B cell (primary cell): ENCODE measurements at regions not wholly inside any gene's neighbourhood (a gene's known extent, or its start where the extent isn't known, plus 50 kb on each side); places are given as distances from the start of the nearest gene placed in this dataset.

Experiments used
- ATAC-seq: fragments of 200-7000 bp; cut with Tn5 transposase; one replicate; pipeline ENCODE4 v1.10.0; 2021; ENCODE audit warnings: low read depth, mild to moderate bottlenecking, moderate number of reproducible peaks, moderate library complexity
- CTCF ChIA-PET: fragments of 350-600 bp; sonication (Branson Sonifier 250); formaldehyde crosslinking; loops from one replicate; lab custom pipeline; 2021; ENCODE audit warnings: antibody characterized with exemption, inconsistent platforms; lab: Charles Lee
- POLR2A ChIA-PET: fragments of 350-600 bp; sonication (Branson Sonifier 250); formaldehyde crosslinking; loops from one replicate; lab custom pipeline; 2021; ENCODE audit warnings: antibody characterized with exemption; lab: Charles Lee
- DNase-seq: peaks from one replicate; pipeline ENCODE4 v3.0.0; 2013
- H2AFZ ChIP-seq: 2 replicates; pipeline ENCODE4 v1.6.1; 2012; ENCODE audit warnings: mild to moderate bottlenecking, low read depth, low read length; ENCODE audit not compliant: insufficient read depth, poor library complexity, severe bottlenecking
- H3K27ac ChIP-seq, 2 donors: 1 replicate in 1 of 2; 2 replicates in 1 of 2; pipeline ENCODE4 v1.5.1; 2012 to 2013; ENCODE audit warnings: low read length in 2 of 2, mild to moderate bottlenecking in 2 of 2, moderate library complexity in 1 of 2
- H3K27me3 ChIP-seq, 4 experiments: fragments of 200-600 bp in 1 of 4; sonication (generic) in 1 of 4; replicated peaks in 1 of 4; 1 replicate in 2 of 4; 2 replicates in 2 of 4; pipeline versions ENCODE4 v1.6.1 to v1.7.0; 2013 to 2016; ENCODE audit warnings: low read length in 3 of 4, mild to moderate bottlenecking in 2 of 4, mixed read lengths in 1 of 4, moderate library complexity in 1 of 4; ENCODE audit not compliant: insufficient read depth in 4 of 4, control insufficient read depth in 3 of 4; ENCODE audit errors: control extremely low read depth in 1 of 4
- H3K36me3 ChIP-seq, 2 experiments: replicated peaks in 1 of 2; 1 replicate in 1 of 2; 2 replicates in 1 of 2; pipeline versions ENCODE4 v1.6.1 to v1.7.1; 2013; ENCODE audit warnings: low read length in 1 of 2; ENCODE audit not compliant: insufficient read depth in 2 of 2, control insufficient read depth in 1 of 2; ENCODE audit errors: control extremely low read depth in 1 of 2, extremely low read depth in 1 of 2
- H3K4me1 ChIP-seq, 2 donors: fragments of 200-600 bp in 1 of 2; sonication (generic) in 1 of 2; 1 replicate in 1 of 2; 2 replicates in 1 of 2; pipeline versions ENCODE4 v1.5.1 to v1.6.1; 2013 to 2017; ENCODE audit warnings: low read length in 2 of 2; ENCODE audit not compliant: control insufficient read depth in 2 of 2, insufficient read depth in 2 of 2
- H3K4me2 ChIP-seq: replicated peaks from 2 replicates; pipeline ENCODE3; 2012; ENCODE audit warnings: mild to moderate bottlenecking, low read depth, low read length; ENCODE audit not compliant: poor library complexity, severe bottlenecking
- H3K4me3 ChIP-seq, 5 experiments: fragments of 200-600 bp in 1 of 5; sonication (generic) in 1 of 5; 1 replicate in 3 of 5; 2 replicates in 2 of 5; pipeline versions ENCODE4 v1.5.1 to v1.7.0; 2011 to 2016; ENCODE audit warnings: low read length in 4 of 5, mild to moderate bottlenecking in 4 of 5, low read depth in 2 of 5, control low read depth in 1 of 5, moderate library complexity in 1 of 5; ENCODE audit not compliant: insufficient read depth in 1 of 5; ENCODE audit errors: control extremely low read depth in 1 of 5, extremely low read depth in 1 of 5
- H3K79me2 ChIP-seq: fragments of 200-600 bp; sonication (generic); one replicate; pipeline ENCODE4 v1.6.0; 2016; ENCODE audit warnings: low read length; ENCODE audit not compliant: control insufficient read depth, insufficient read depth
- H3K9ac ChIP-seq: fragments of 200-600 bp; sonication (generic); 2 replicates; pipeline ENCODE4 v1.6.1; 2017; ENCODE audit warnings: mild to moderate bottlenecking, low read length, moderate library complexity
- H3K9me3 ChIP-seq, 3 donors: one replicate each; pipeline versions ENCODE4 v1.6.1 to v1.7.1; 2013; ENCODE audit warnings: low read length in 2 of 3; ENCODE audit not compliant: control insufficient read depth in 2 of 3, insufficient read depth in 1 of 3; ENCODE audit errors: control extremely low read depth in 1 of 3
- H4K20me1 ChIP-seq: 2 replicates; pipeline ENCODE4 v1.6.0; 2012; ENCODE audit warnings: mild to moderate bottlenecking, low read length; ENCODE audit not compliant: insufficient read depth, control insufficient read depth, poor library complexity, severe bottlenecking
- H3K27ac Mint-ChIP-seq: one replicate; pipeline ENCODE4 v1.8.0; 2021; ENCODE audit warnings: mixed read lengths
- H3K27me3 Mint-ChIP-seq: one replicate; pipeline ENCODE4 v1.8.0; 2021; ENCODE audit warnings: mixed read lengths
- H3K4me1 Mint-ChIP-seq: one replicate; pipeline ENCODE4 v1.8.0; 2021; ENCODE audit warnings: mixed read lengths
- H3K4me3 Mint-ChIP-seq: one replicate; pipeline ENCODE4 v1.8.0; 2021; ENCODE audit warnings: mixed read lengths
- H3K9me3 Mint-ChIP-seq: one replicate; pipeline ENCODE4 v1.8.0; 2022; ENCODE audit warnings: mixed read lengths; ENCODE audit not compliant: insufficient read depth
- CTCF ChIP-seq: fragments of 200-600 bp; IDR thresholded peaks from one replicate; pipeline ENCODE4 v1.8.0; 2022; ENCODE audit warnings: antibody characterized with exemption, mild to moderate bottlenecking
- EZH2 ChIP-seq: IDR thresholded peaks from 2 replicates; pipeline ENCODE4 v1.6.1; 2012; ENCODE audit warnings: borderline replicate concordance, low read depth, mild to moderate bottlenecking, moderate library complexity, low read length; ENCODE audit not compliant: insufficient read depth, poor library complexity, severe bottlenecking
- WGBS: methylation state at CpG from one replicate; pipeline ENCODE4 v1.1.5; 2013; ENCODE audit warnings: missing lambda C conversion rate; ENCODE audit not compliant: insufficient coverage; 5-methylcytosine and 5-hydroxymethylcytosine counted together
- intact Hi-C: fragments of 100-400 bp; cut with micrococcal nuclease; formaldehyde crosslinking; loops from one replicate; pipeline ENCODE4 v1.10.0; 2022

GRCh38 chr16:72444696-72445095, 272.7 kb upstream of the PMFBP1 start:
- no peak for DNase-seq
- H3K27ac ChIP-seq, result no peak overlapping the region
- H3K79me2 ChIP-seq, result no peaks in the 10 kb centered on the region
- no CpG with 5 or more reads among the region's 1 CpG for WGBS
- no peak overlapping the region for H3K4me2 ChIP-seq
- no peak overlapping the region for H3K4me3 Mint-ChIP-seq
- peaks cover 5% of the 10 kb centered on the region for H3K9me3 Mint-ChIP-seq
- intact Hi-C loops, result no loop called here
- ChIA-PET POLR2A (no interaction called here), CTCF (no interaction called here)
- no peak overlapping the region for H2AFZ ChIP-seq
- peaks cover 0 to 1% (median 0%) of the 10 kb centered on the region in 3 donors for H3K9me3 ChIP-seq
- no peak for TF ChIP-seq CTCF
- no peak for TF ChIP-seq EZH2
- H3K4me1 ChIP-seq, result no peaks in the 10 kb centered on the region
- no peaks in the 10 kb centered on the region for H3K36me3 ChIP-seq
- H3K27me3 ChIP-seq, result no peaks in the 10 kb centered on the region
- H3K4me3 ChIP-seq, result no peak overlapping the region
- H3K27ac Mint-ChIP-seq, result no peak overlapping the region
- no peaks in the 10 kb centered on the region for H4K20me1 ChIP-seq
- no peak for ATAC-seq
- H3K27me3 Mint-ChIP-seq, result no peaks in the 10 kb centered on the region
- no peak overlapping the region for H3K9ac ChIP-seq
- no peaks in the 10 kb centered on the region for H3K4me1 Mint-ChIP-seq

GRCh38 chr16:72443809-72444208, 271.9 kb upstream of the PMFBP1 start:
- ATAC-seq, result no peak
- Mint-ChIP-seq H3K27me3 (no peaks in the 10 kb centered on the region), H3K9me3 (peaks cover 5% of the 10 kb centered on the region), H3K4me3 (no peak overlapping the region), H3K27ac (no peak overlapping the region), H3K4me1 (no peaks in the 10 kb centered on the region)
- no peak overlapping the region for H2AFZ ChIP-seq
- intact Hi-C loops, result no loop called here
- WGBS, result no CpG with 5 or more reads among the region's 1 CpG
- H3K79me2 ChIP-seq, result no peaks in the 10 kb centered on the region
- ChIA-PET CTCF (no interaction called here), POLR2A (no interaction called here)
- H4K20me1 ChIP-seq, result no peaks in the 10 kb centered on the region
- DNase-seq, result no peak
- H3K9me3 ChIP-seq, result peaks cover 0 to 1% (median 0%) of the 10 kb centered on the region in 3 donors
- H3K9ac ChIP-seq, result no peak overlapping the region
- no peak overlapping the region for H3K4me3 ChIP-seq
- no peaks in the 10 kb centered on the region for H3K4me1 ChIP-seq
- TF ChIP-seq CTCF (no peak), EZH2 (no peak)
- no peaks in the 10 kb centered on the region for H3K27me3 ChIP-seq
- no peak overlapping the region for H3K4me2 ChIP-seq
- no peak overlapping the region for H3K27ac ChIP-seq
- H3K36me3 ChIP-seq, result no peaks in the 10 kb centered on the region
